DMS 273 treated with DMSO at 0.1 percent for 48 hours (cell line): ENCODE measurements at regions not wholly inside any gene's neighbourhood (a gene's known extent, or its start where the extent isn't known, plus 50 kb on each side); places are given as distances from the start of the nearest gene placed in this dataset.
"Not testable (repeated sequence)": the region's sequence is repeated elsewhere in the genome, so short reads cannot be mapped to it uniquely, and the experiment has no call there.

Experiments used
- DNase-seq: peaks from one replicate; lab custom pipeline; 2025; lab: John Stamatoyannopoulos, UW

DNA sequence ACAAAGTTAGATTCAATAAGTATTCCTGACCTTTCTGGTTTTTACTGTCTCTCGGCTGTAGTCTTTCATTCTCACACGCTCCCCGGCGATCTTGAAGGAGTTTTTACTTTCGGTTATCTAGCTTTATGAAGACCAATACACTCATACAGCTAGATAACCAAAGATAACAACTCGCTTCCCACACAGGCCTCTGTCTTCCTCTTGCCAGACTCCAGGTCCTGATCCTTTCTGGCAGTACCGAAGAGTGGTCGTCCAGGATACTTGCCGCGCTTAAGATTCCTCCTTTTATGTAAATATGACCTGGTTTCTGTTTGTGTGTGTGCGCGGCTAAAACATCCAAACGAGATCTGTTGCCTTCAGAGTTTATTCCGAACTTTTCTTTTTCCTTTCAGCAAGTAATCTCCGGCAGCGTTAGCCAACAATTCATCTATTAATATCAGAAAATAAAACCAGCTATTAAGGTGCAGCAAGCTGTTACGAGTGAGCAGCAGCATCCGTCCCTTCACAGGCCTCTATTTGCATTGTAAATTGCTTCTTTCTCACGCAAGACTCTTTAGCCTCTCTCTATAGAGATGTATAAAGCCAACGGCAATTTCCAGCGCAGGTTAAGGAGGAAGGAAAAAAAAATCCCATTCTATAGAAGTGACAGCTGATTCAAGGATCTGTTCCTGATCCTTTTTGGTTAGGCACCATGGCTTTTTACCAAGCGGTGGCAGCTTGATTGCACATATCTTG is 216.1 kb downstream of the MEF2C start:
- peak; percentile 58 for DNase-seq

DNA sequence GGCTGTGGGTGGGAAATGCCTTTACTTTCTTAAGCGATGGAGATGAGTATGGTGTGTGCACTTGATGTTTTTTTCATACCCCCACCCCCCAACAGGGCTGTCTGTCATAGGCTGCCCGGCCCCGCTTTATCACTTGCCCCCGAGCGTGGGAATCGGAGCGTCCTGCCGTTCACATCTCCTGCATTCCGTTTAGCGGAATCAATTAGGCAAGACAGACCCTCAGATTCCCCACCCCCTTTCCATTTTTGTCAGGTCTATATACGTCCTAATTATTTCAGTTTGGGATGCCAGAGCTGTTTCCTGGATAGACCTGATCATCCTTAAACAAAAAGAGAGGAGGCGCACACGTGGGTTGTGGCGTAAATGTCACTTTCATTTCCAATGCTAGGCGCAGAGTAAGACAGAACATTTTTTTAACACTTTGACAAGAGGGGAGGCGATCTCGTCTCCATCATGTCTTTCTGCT is 217.2 kb downstream of the MEF2C start:
- DNase-seq = peak; percentile 83

DNA sequence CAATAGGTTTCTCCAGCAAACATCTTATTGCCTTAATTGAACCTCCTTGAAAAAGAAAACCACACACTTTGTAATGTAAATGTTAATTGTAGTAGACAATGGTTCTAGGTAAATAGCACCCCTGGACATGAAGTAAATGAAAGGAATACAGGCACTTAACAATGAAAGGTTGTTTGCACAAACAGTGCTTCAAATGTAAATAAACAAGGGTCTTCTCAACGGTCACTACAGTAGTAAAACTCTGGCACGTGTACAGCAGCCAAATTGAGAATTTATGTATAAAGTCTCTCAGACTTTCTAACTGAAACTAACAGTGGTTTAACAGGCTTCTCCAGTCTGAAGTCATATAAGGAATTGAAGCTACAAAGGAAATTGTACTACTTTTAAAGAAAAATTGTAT is 218.3 kb downstream of the MEF2C start:
- DNase-seq = no peak

DNA sequence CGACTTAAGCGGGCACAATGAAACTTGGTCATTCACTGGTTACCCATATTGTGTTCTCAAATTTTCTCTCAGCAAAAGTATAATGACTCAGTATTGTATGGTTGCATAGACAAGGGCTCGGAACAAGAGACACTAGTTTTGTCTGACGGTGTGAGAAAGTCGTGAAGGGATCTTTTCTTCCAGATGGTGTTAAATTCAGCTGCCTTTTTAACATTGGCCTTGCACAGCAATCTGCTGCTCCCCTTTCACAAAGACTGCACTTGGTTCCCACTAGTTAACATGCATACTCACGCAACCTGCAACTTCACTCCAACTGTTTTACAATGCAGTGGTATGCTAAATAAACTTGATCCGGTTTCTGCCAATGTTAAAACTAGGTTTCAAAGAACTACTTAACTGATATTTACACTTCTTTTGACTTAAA is 219.2 kb downstream of the MEF2C start:
- DNase-seq = peak; percentile 93

DNA sequence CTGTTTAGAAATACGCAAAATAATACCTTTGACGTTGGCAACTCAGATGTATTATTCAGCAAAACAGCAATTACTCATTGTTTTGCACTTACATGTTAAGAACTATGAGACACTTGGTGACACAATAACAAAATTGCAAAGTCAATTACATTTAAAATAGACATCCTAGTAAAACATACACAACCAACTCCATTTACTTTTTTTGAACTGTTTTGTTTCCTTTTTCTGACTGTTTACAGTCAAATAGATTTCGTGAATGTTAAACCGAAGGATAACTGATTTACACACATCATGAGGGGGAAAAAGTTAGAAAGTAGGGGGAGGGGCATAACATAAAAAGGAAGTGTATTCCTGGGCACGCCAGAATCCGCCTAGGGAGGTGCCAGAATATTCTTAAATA is 220.1 kb downstream of the MEF2C start:
- no peak for DNase-seq

DNA sequence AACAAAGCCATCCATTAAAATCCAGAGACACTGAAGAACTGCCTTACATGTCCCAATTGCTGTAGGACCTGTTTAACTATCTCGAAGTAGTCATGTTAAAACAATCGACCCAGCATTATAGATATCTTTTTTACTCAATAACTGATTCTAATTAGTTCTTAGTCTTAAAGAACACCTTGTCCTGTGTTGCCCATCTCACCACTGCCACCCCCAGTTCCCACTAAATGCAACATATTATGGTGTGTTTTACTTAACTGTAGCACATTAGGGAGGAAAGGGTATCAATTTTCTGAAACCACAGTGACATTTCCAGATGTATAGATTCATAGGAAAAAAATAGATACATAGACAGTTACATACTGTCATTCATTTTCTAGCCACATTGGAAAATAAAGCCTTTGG is 221.2 kb downstream of the MEF2C start:
- DNase-seq = peak; percentile 80

DNA sequence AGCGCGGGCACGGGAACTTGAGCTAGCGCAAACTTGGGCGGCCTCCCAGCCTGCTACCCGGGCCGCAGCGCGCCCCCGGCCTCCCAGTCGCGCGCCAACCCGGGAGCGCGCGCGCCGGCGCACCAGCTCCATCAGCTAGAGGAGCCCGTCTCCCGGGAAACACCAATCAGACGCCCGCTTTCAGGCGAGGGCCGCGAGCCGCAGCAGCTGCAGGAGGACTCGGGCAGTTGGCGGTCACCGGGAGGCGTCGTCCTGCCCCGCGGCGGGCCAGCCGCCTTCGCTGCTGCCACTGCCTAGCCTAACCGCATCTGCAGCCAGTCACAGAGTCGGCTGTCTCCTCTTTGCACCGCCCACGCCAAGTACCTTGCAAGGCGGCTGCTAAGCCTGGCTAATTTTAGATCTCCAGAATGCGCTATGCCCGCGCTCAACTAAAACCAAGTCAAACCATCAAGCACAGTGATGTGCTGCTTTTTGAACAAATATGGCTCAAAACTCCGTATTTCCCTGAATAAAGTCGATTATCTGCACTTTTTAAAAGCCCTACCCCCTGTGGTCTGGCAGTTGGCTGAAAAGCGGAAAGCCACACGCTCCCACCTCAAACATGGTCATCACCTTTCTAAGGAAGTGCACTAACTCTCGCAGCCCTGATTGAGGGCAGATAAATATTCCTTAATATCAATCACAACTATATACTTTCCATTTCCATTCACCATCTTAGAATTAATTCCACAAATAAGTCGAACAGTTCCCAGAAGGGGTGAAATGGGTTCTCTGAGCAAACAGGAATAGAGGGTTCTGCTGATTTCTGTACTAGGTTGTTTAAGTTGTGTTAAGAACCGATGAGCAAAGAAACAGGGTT is 221.8 kb downstream of the MEF2C start:
- DNase-seq = peak; percentile 97

DNA sequence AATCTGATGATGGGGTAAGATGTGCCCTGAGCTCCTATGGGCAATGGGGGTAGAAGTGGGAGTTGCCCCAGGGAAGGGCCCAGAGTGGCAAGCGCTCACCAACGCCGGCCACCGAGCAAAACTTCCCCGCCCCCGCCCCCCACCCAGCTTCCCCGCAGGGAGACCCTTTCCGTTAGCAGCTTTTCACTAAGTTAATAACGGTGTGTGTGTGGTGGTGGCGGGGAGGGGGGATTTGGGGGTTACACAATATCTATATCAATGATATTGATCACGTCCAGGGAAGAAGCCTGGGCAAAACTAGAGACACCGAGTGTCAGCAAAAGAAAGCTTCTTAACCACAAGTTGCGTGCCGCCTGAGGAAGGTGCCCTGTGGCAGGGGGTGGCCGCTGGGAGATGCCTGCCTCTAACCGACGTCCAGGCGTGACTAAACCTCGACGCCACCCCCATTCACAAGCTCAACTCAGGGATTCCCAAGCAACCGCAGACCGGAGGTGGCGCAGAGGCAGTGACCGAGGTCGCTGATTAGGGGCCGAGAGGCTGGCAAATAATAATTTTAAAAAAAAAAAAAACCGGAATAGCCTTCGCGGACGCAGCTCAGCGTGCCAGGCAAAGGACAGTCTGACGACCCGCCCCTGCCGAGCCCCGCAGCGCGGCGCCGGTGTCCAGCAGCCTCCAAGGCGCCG is 222.6 kb downstream of the MEF2C start:
- no peak for DNase-seq

DNA sequence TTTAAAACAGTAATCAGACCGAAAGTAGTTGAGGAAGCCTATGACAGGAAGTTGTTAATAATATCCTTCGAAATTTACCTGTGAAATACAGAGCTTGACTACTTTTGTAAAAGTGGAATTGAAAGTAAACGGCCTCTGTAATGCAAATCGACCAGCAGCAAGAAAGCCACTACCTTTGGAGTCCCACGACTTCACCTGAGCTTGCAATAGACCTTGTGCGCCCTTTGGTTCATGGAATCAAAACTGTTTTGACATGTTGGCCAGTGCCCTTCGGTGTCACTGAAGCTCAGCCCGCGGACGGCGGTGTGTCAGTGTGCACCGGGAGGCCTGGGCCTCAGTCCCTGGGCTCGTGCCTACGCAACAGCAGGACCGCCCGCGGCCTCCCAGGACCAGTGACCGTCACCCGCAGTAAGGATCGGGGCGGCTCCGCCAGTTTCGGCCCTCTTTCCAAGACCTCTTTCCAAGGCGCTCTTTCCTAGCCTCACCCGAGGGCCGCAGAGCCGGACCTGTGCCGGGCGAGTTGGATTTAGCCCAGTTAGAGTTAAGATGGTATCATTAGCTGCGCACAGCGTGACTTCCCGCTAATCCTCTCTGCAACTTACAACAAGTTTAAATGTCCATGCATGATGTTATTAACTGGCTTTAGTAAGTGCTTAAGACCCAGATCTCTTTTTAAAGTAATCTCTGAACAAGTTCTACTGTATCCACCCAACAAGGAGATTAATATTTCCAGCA is 223.3 kb downstream of the MEF2C start:
- no peak for DNase-seq

DNA sequence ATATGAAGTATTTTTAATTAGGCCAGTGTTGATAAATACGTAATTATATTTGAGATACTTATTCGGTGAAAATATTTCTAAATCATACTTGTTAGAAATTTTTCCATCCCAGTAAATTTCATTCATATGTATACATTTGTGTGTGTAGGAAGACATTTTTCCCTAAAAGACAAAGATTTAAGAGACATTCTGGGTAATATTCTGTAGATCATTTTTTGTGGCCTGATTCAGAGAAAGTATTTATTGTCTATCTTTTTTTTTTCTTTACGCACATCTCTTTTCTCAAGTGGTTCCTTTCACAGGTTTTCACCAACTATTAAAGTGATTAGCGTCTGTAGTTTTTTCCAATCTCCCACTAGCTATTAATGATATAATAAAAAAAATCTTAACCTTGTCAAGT is 224.1 kb downstream of the MEF2C start:
- DNase-seq = no peak

DNA sequence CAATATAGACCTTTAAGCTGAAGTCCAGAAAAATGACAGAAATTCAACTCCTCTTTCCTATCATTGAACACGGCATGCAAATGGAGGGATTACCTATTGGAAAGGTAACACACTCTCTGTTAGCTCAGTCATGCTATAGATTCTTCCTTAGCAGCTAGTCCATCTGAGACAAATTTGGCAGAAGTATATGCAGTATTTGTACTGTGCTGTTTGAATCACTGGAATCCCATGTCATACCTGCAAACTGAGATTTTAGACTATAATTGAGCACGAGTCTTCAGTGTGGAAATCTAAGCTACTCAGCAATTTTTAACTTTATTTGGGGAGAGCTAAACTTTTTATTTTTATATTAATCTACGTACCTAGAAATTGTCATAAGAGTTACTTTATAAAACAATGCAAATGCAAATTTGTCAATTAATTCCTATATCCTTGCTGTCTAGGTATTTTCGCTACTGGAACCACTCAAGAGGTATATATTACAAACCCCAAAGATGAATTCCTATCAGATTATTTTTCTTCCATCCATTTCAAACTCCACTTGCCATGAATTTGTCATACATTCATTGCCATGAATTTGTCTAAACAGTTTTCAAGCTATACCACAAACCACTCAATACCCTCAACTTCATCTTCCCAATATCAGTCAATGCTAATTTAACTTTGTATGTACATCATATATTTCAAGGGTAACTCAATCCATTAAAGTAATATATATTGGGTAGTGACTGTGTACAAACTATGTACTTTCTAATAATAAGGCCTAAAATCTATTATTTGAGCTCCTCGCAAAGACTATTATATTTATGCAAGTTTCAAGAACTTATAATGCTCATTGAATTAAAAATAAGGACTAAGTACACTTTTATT is 224.8 kb downstream of the MEF2C start:
- no peak for DNase-seq

DNA sequence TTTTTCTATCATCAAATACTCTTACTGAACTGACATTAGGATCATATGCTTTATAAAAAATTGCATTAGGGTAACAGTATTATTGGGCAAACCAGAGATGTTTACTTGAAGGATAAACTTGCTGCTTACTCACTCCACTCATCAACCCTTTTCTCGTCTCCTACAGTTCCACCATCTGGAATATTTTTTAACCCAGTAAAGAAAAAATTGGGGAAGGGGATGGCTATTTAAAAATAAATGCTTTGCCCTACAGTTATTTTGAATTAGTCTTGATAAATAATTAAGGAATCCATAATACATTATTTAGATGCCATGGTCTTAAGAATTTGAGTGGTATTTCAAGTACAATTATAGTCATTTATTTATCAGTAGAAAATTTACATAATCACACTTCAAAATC is 225.8 kb downstream of the MEF2C start:
- no peak for DNase-seq

DNA sequence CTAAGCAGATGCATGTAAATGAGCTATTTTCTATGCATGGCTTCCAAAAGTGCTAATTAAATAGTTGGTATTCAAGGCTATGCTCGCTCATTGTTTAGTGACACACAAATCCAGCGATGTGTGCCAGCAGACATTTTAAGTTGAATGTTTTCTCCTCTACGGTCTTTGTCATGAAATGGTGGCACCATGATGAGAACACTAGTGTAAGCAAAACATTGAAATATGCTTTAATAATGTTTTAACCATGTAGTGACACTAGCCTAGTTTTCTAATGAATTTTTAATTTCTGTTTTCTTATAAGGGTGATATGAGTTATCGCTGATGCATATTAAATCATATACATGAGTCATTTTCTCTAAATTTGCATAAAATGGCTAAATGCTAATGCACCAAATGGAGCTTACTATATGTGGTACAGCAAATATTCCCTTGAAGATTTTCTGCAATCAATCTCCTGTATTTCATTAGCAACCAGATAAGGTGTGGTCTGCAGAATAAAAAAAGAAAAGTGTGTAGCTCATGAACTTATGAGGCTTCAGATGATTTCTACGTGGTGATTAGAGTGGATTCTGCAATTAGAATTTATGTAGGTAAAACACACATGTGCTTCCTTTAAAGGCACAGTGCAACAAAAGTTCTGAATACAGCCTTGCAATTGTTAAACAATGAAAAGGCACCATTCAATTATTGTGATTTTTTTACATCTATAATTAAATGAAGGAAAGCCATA is 226.6 kb downstream of the MEF2C start:
- DNase-seq = peak; percentile 79

DNA sequence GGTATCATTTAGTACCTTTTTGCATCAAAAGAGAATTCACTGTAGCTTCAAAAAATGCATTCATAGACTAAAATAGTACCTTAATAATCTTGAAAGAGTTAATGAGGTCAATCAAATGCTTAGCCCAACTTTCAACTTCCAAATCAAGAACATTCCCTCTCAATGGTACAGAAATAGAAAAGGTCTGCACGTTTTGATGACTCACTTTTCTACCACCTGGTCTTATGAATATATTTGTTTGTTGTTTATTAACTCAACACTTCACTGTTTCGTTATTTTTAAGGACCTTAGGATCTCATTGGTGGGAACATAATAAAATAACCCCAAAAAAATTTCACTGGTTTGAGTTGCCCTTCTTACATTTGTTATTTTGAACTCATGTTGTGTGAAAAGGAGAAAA is 229.5 kb downstream of the MEF2C start:
- DNase-seq = no peak

DNA sequence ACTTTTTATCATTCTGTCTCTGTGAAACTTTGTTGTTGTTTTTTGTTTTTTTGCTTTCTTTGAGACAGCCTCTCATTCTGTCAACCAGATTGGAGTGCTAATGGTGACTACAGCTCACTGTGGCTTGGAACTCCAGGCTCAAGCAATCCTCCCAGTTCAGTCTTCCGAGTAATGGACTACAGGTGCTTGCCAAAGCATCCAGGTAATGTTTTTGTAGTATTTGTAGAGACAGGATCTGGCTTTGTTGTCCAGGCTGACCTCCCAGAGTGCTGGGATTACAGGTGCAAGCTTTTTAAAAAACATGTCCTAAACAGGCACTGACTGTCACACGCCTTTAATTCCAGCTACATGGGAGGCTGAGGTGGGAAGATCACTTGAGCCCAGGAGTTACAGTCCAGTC is 235.1 kb downstream of the MEF2C start:
- DNase-seq = no peak

DNA sequence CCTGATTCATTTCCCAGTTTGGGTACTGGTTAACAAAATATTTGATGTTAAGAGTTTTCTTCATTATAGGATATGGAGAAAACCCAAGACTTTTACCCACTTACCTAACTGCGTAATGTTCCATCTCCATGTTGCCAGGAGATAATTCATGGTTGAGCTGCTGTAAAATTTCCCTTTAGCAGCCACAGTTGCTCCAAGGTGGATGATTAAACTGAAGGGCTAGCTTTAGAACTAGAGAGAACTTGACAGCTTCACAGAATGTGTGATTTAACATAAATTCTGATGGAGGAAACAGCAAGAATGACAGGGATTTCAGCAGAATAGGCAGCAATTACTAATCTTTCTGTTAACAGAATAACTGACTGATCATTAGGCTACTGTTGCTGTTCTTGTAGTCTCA is 236.1 kb downstream of the MEF2C start:
- no peak for DNase-seq

DNA sequence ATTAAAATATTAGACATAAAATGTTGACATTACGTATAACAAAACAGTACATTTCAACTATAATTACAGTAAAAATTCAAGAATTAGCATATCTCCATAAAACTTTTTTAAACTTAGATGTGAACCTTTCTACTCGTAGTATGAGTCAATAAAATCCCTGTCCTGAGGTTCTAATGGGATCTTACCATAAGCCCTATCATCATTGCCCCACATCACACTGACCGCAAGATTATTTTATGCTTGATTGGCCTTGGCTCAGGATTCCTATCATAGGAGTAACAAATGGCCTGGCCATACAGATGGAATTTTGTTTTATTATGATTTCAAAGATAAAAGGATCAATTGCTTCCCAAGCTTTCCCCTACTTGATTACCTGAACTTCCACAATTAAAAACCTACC is 238.3 kb downstream of the MEF2C start:
- DNase-seq = no peak

DNA sequence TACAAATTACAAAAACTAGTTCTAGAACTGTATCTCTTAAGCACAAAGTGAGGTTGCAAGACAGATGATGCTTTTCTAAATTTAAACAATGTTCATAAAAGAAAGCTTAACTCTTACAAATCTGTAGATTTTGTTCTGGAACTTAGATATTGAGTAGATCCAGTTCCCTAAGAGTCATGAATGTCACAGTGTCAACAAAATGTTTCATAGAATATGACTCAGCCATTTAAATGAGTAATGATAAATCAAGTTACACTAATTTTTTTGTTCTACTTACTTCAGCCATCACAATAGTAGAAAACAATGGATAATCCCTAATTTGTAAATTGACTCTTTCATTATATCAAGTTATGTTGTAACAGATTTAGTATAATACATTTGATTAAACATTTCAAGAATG is 239.7 kb downstream of the MEF2C start:
- DNase-seq = no peak

DNA sequence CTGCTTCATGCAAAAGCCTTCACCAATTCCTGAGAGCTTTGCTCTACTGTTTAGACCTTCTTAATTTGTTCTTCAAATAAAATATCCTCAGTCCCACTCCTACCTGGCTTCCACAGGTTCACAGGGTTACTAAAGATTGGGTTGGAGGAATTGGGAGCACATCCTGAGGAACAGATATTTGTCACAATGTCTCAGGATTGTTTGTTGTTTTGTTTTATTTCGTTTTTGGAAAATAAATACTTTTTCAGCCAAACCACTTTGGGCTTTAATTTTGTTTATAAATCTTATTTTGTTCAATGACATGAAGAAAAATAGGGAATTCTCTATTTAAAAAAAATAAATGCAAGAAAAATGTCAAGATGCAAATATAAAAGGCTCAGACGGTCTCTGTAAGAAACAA is 249.0 kb downstream of the MEF2C start:
- DNase-seq = no peak

DNA sequence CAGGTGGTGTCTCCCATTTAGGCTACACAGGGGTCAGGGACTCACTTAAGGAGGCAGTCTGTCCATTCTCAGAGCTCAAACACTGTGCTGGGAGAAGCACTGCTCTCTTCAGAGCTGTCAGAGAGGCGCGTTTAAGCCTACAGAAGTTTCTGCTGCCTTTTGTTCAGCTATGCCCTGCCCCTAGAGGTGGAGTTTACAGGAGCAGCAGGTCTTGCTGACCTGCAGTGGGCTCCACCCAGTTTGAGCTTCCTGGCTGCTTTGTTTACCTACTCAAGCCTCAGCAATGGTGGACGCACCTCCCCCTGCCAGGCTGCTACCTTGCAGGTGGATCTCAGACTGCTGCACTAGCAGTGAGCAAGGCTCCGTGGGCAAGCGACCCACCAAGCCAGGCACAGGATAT is 260.1 kb downstream of the MEF2C start:
- not testable (repeated sequence) for DNase-seq
